HepG2 (cell line): ENCODE measurements at regions not wholly inside any gene's neighbourhood (a gene's known extent, or its start where the extent isn't known, plus 50 kb on each side); places are given as distances from the start of the nearest gene placed in this dataset.

Experiments
- ATAC-seq: fragments of 200-7000 bp; cut with Tn5 transposase; 3 replicates; pipeline ENCODE4 v1.9.1; 2020; ENCODE audit warnings: mild to moderate bottlenecking, moderate library complexity
- BruUV-seq: library from RNA; stranded (reverse); fragments of 400-500 nt; replicated peaks from 2 replicates; lab custom pipeline; 2021; lab: Mats Ljungman, UMichigan
- CTCF ChIA-PET: fragments of 300-600 bp; formaldehyde crosslinking; extraction: SDS; loops from one replicate; lab custom pipeline; 2021; ENCODE audit warnings: low total read pairs, inconsistent platforms, low intra/inter-chr PET ratio; lab: Yijun Ruan, JAX
- POLR2A ChIA-PET: fragments of 350-600 bp; sonication (Branson Sonifier 250); formaldehyde crosslinking; loops from one replicate; lab custom pipeline; 2020; ENCODE audit warnings: antibody characterized with exemption, inconsistent platforms; lab: Yijun Ruan, JAX
- DNase-seq: peaks from one replicate; pipeline ENCODE4 v3.0.0-alpha.2; 2015; ENCODE audit warnings: low spot score
- FAIRE-seq: peaks from 3 replicates; lab custom pipeline; 2011; peaks lifted over from hg19 to GRCh38; lab: Jason Lieb, UNC
- H2AFZ ChIP-seq: one replicate; pipeline ENCODE4 v1.6.1; 2011; ENCODE audit warnings: low read length, inconsistent platforms
- H3K27ac ChIP-seq: fragments of 300-600 bp; 3 replicates; pipeline ENCODE4 v1.8.0; 2011; ENCODE audit warnings: mixed run types, mild to moderate bottlenecking, mixed read lengths, low read length, inconsistent platforms; ENCODE audit not compliant: insufficient read depth; ENCODE audit errors: extremely low read length
- H3K27me3 ChIP-seq, 2 experiments: fragments of 200-600 bp in 1 of 2; 2 replicates in 1 of 2; 3 replicates in 1 of 2; pipeline versions ENCODE4 v1.6.0 to v1.8.0; 2011; ENCODE audit warnings: low read length in 2 of 2, mild to moderate bottlenecking in 2 of 2, moderate library complexity in 2 of 2, inconsistent platforms in 1 of 2; ENCODE audit not compliant: insufficient read depth in 2 of 2, control insufficient read depth in 1 of 2
- H3K36me3 ChIP-seq, 2 experiments: fragments of 200-600 bp in 1 of 2; replicated peaks in 1 of 2; 2 replicates in 1 of 2; 3 replicates in 1 of 2; pipeline versions ENCODE4 v1.5.1 to v1.8.0; 2011; ENCODE audit warnings: low read length in 2 of 2, inconsistent platforms in 1 of 2; ENCODE audit not compliant: insufficient read depth in 2 of 2, control insufficient read depth in 1 of 2
- H3K4me1 ChIP-seq: 2 replicates; pipeline ENCODE4 v1.5.1; 2012; ENCODE audit warnings: low read length, inconsistent platforms; ENCODE audit not compliant: insufficient read depth
- H3K4me2 ChIP-seq: 2 replicates; pipeline ENCODE4 v1.6.0; 2011; ENCODE audit warnings: low read depth, low read length, inconsistent platforms
- H3K4me3 ChIP-seq, 3 experiments: fragments of 200-600 bp in 1 of 3; sonication (generic), shearing (Covaris generic) in 1 of 3; replicated peaks in 1 of 3; 2 replicates each; pipeline ENCODE4 v1.5.1; 2011 to 2016; ENCODE audit warnings: low read length in 3 of 3, inconsistent platforms in 2 of 3, low read depth in 2 of 3, mild to moderate bottlenecking in 2 of 3, control low read depth in 1 of 3, mixed read lengths in 1 of 3; ENCODE audit not compliant: insufficient read depth in 1 of 3
- H3K79me2 ChIP-seq: one replicate; pipeline ENCODE4 v1.6.1; 2011; ENCODE audit warnings: low read length, inconsistent platforms; ENCODE audit not compliant: insufficient read depth
- H3K9ac ChIP-seq: 2 replicates; pipeline ENCODE4 v1.6.0; 2011; ENCODE audit warnings: mild to moderate bottlenecking, low read depth, low read length, inconsistent platforms; ENCODE audit not compliant: insufficient read depth
- H3K9me3 ChIP-seq: 2 replicates; pipeline ENCODE4 v1.5.1; 2012; ENCODE audit warnings: mild to moderate bottlenecking, low read length
- H4K20me1 ChIP-seq: 2 replicates; pipeline ENCODE4 v1.6.0; 2011; ENCODE audit warnings: inconsistent platforms, mild to moderate bottlenecking, low read length, moderate library complexity; ENCODE audit not compliant: insufficient read depth
- BCL3 ChIP-seq: sonication (generic); formaldehyde crosslinking; IDR thresholded peaks from 2 replicates; pipeline ENCODE4 v1.5.1; 2020; ENCODE audit warnings: mild to moderate bottlenecking, missing genetic modification reagents, moderate library complexity
- CHCHD3 ChIP-seq: sonication (generic); formaldehyde crosslinking; IDR thresholded peaks from 2 replicates; pipeline ENCODE4 v1.8.0; 2022; ENCODE audit warnings: mild to moderate bottlenecking, missing genetic modification reagents, moderate library complexity
- HMG20A ChIP-seq: IDR thresholded peaks from 2 replicates; pipeline ENCODE4 v1.6.1; 2016; ENCODE audit warnings: borderline replicate concordance
- HMG20B ChIP-seq: conservative IDR thresholded peaks from 2 replicates; pipeline ENCODE4 v1.6.1; 2016; ENCODE audit warnings: missing genetic modification reagents, missing compliant biosample characterization
- KLF15 ChIP-seq: sonication (generic); formaldehyde crosslinking; IDR thresholded peaks from 2 replicates; pipeline ENCODE4 v1.8.1; 2023; ENCODE audit warnings: borderline replicate concordance, mild to moderate bottlenecking, inconsistent platforms, missing genetic modification reagents, mixed read lengths
- MIER3 ChIP-seq: IDR thresholded peaks from 2 replicates; pipeline ENCODE4 v1.6.1; 2016; ENCODE audit warnings: missing compliant biosample characterization, borderline replicate concordance
- PRPF4 ChIP-seq: fragments of 200-400 bp; formaldehyde crosslinking; IDR thresholded peaks from 2 replicates; pipeline ENCODE4 v1.6.1; 2016; ENCODE audit warnings: low read length, low read depth; ENCODE audit not compliant: poor library complexity, severe bottlenecking
- RCOR2 ChIP-seq: IDR thresholded peaks from 2 replicates; pipeline ENCODE4 v1.6.1; 2016; ENCODE audit warnings: missing biosample characterization, missing genetic modification reagents
- RNF2 ChIP-seq: fragments of 450-650 bp; conservative IDR thresholded peaks from 2 replicates; pipeline ENCODE4 v1.6.1; 2016; ENCODE audit warnings: low read depth
- SALL1 ChIP-seq: sonication (generic); formaldehyde crosslinking; IDR thresholded peaks from 2 replicates; pipeline ENCODE4 v1.8.0; 2022; ENCODE audit warnings: mild to moderate bottlenecking, missing genetic modification reagents
- TEF ChIP-seq: sonication (generic); formaldehyde crosslinking; IDR thresholded peaks from 2 replicates; pipeline ENCODE4 v1.5.0; 2020; ENCODE audit warnings: missing genetic modification reagents
- ZGPAT ChIP-seq: IDR thresholded peaks from 2 replicates; pipeline ENCODE4 v1.6.1; 2016; ENCODE audit warnings: mild to moderate bottlenecking
- ZNF263 ChIP-seq: sonication (generic); formaldehyde crosslinking; IDR thresholded peaks from 2 replicates; pipeline ENCODE4 v1.4.0; 2020; ENCODE audit warnings: missing genetic modification reagents
- ZNF547 ChIP-seq: sonication (generic); formaldehyde crosslinking; IDR thresholded peaks from 2 replicates; pipeline ENCODE4 v1.5.1; 2020; ENCODE audit warnings: mild to moderate bottlenecking, missing genetic modification reagents
- ZSCAN29 ChIP-seq: sonication (generic); formaldehyde crosslinking; conservative IDR thresholded peaks from 2 replicates; pipeline ENCODE4 v1.4.0; 2020; ENCODE audit warnings: mild to moderate bottlenecking, missing genetic modification reagents
- WGBS: methylation state at CpG from one replicate; pipeline ENCODE4 v1.1.6; 2017; ENCODE audit warnings: low lambda C conversion rate; 5-methylcytosine and 5-hydroxymethylcytosine counted together
- in situ Hi-C: cut with HindIII; loops from 2 replicates; pipeline ENCODE4 v1.10.0; 2017; ENCODE audit warnings: low pct_unique_long_range_greater_than_20kb; ENCODE audit not compliant: extremely low pct_ligation_motif_present
- intact Hi-C: fragments of 100-400 bp; cut with micrococcal nuclease; formaldehyde crosslinking; loops from one replicate; pipeline ENCODE4 v1.10.0; 2022; ENCODE audit not compliant: unreplicated experiment

GRCh38 chr19:28585796-28586195 lies 627.2 kb downstream of the UQCRFS1 start:
- Histone ChIP-seq H3K27me3 (no peaks in the 10 kb centered on the region), H3K36me3 (no peaks in the 10 kb centered on the region), H3K79me2 (no peaks in the 10 kb centered on the region), H3K9ac (no peak overlapping the region), H3K27ac (no peak overlapping the region), H3K4me2 (no peak overlapping the region), H4K20me1 (no peaks in the 10 kb centered on the region), H3K9me3 (peaks cover 82% of the 10 kb centered on the region), H2AFZ (no peak overlapping the region), H3K4me1 (no peaks in the 10 kb centered on the region), H3K4me3 (no peak overlapping the region)
- ATAC-seq: no peak
- POLR2A ChIA-PET: no interaction called here
- intact Hi-C loops: no loop called here
- CTCF ChIA-PET: no interaction called here
- 0% methylated on average over 4 of the region's 4 CpGs for WGBS
- no peak for FAIRE-seq
- no TSS peak for BruUV-seq
- in situ Hi-C loops: no loop called here
- DNase-seq: no peak
- TF ChIP-seq BCL3 (CRISPR knock-in tag) (no peak), MIER3 (CRISPR knock-in tag) (no peak), TEF (CRISPR knock-in tag) (no peak), RCOR2 (no peak)

GRCh38 chr19:28583713-28584112 lies 629.2 kb downstream of the UQCRFS1 start:
- in situ Hi-C loops (no loop called here), intact Hi-C loops (no loop called here)
- H3K79me2 ChIP-seq: no peaks in the 10 kb centered on the region
- ATAC-seq (no peak), DNase-seq (no peak), FAIRE-seq (no peak)
- H3K9me3 ChIP-seq: peaks cover 91% of the 10 kb centered on the region
- no peak overlapping the region for H3K4me2 ChIP-seq
- H3K4me1 ChIP-seq: no peaks in the 10 kb centered on the region
- TF ChIP-seq HMG20A (CRISPR knock-in tag) (no peak), KLF15 (CRISPR knock-in tag) (no peak), ZSCAN29 (CRISPR knock-in tag) (no peak), SALL1 (no peak), ZNF263 (CRISPR knock-in tag) (no peak), ZNF547 (CRISPR knock-in tag) (no peak), CHCHD3 (CRISPR knock-in tag) (no peak), HMG20B (CRISPR knock-in tag) (no peak), ZGPAT (CRISPR knock-in tag) (no peak), RNF2 (no peak), PRPF4 (no peak)
- WGBS: 37% methylated on average over 8 of the region's 8 CpGs
- H3K4me3 ChIP-seq: no peak overlapping the region
- H3K36me3 ChIP-seq: no peaks in the 10 kb centered on the region
- CTCF ChIA-PET: no interaction called here
- H4K20me1 ChIP-seq: no peaks in the 10 kb centered on the region
- BruUV-seq: no TSS peak
- H3K27ac ChIP-seq: no peak overlapping the region
- POLR2A ChIA-PET: no interaction called here
- H3K9ac ChIP-seq: no peak overlapping the region
- H2AFZ ChIP-seq: no peak overlapping the region
- no peaks in the 10 kb centered on the region for H3K27me3 ChIP-seq
